Kidney epithelial cell (primary cell): ENCODE measurements at regions not wholly inside any gene's neighbourhood (a gene's known extent, or its start where the extent isn't known, plus 50 kb on each side); places are given as distances from the start of the nearest gene placed in this dataset.

Source experiments
- DNase-seq: peaks from one replicate; pipeline ENCODE4 v3.0.0-alpha.2; 2010; ENCODE audit warnings: low read depth
- H3K27me3 ChIP-seq: 2 replicates; pipeline ENCODE4 v1.6.0; 2011; ENCODE audit warnings: low read length; ENCODE audit not compliant: control insufficient read depth, insufficient read depth
- H3K36me3 ChIP-seq: 2 replicates; pipeline ENCODE4 v1.5.1; 2011; ENCODE audit warnings: low read length; ENCODE audit not compliant: control insufficient read depth, insufficient read depth
- H3K4me3 ChIP-seq: 2 replicates; pipeline ENCODE4 v1.5.1; 2011; ENCODE audit warnings: low read depth, mild to moderate bottlenecking, control low read depth, low read length
- CTCF ChIP-seq: IDR thresholded peaks from 2 replicates; pipeline ENCODE4 v1.5.1; 2011; ENCODE audit warnings: mild to moderate bottlenecking, moderate library complexity, low read length, control low read depth, inconsistent platforms; ENCODE audit not compliant: insufficient read depth, poor library complexity, severe bottlenecking

DNA sequence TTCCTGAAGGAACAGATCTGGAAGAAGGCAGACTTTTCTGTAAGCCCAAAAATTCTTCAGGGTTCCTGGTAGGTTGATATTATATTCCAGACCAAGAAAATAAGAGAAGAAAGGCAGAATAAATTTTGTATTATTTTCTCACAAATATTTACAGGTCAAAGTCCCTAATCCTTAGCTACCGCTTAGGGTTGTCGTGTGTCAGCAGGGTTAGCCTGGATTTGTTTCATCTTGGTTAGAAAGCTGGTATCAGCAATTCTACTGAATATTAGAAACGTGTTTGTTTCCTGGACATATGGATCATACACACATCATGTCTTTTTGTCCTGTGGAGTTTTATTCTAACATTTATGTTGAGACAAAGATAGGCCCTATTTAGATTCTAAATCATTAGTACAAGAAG is 232.9 kb upstream of the CXXC4 start:
- no peak for DNase-seq
- no peaks in the 10 kb centered on the region for H3K27me3 ChIP-seq
- no peak overlapping the region for H3K4me3 ChIP-seq
- TF ChIP-seq CTCF, result no peak
- no peaks in the 10 kb centered on the region for H3K36me3 ChIP-seq

- Histone ChIP-seq H3K27me3 (no peaks in the 10 kb centered on the region), H3K4me3 (no peak overlapping the region), H3K36me3 (no peaks in the 10 kb centered on the region)
- peak; percentile 96 for DNase-seq
- no peak for TF ChIP-seq CTCF
Measured at GRCh38 chr4:104728380-104729122, 233.9 kb upstream of the CXXC4 start.

DNA sequence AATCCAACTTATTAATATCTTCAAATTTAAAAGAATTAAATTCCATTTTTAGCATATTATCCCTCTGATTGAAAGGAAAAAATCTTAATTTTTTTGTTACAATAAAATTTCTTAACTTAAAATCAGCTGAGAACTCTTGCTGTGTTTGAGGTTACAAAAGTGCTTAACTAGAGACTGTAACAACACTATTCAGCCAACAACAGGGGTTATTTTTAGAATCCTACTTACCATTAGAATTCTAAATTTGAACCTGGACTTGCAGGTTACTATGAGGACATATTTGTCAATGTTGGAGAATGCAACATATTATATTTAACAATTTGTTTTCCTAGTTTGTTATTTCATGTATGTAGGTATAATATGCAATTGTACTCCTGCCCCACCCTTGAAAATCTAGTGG is 238.1 kb upstream of the CXXC4 start:
- no peak for TF ChIP-seq CTCF

GRCh38 chr4:104735174-104735573 is 240.5 kb upstream of the CXXC4 start:
- H3K36me3 ChIP-seq, result no peaks in the 10 kb centered on the region
- TF ChIP-seq CTCF, result no peak
- H3K27me3 ChIP-seq, result no peaks in the 10 kb centered on the region
- no peak overlapping the region for H3K4me3 ChIP-seq
- DNase-seq, result no peak

More for the DNA sequence above, 238.1 kb upstream of the CXXC4 start:
- Histone ChIP-seq H3K36me3 (no peaks in the 10 kb centered on the region), H3K4me3 (no peak overlapping the region), H3K27me3 (no peaks in the 10 kb centered on the region)
- DNase-seq, result no peak

DNA sequence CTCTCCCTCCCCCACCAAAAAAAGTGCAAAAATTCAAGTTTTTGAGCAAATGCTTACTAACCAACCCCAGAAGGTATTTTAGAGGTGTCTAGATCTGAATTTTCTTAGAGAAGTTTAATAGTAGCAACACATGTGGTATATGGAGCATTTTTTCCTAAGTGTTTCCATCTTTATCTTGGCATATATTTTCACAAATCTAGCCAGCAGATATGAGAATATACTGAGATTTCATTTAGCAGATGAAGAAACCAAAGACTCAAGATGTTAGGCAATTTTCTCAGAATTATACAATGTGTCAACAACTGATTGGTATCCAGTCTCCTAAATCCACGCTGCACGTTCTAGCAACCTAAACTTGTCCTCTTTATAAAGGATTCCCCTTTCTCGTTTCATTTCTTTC is 245.5 kb upstream of the CXXC4 start:
- no peak for TF ChIP-seq CTCF
- DNase-seq, result no peak
- Histone ChIP-seq H3K4me3 (no peak overlapping the region), H3K36me3 (no peaks in the 10 kb centered on the region), H3K27me3 (no peaks in the 10 kb centered on the region)

- no peak for TF ChIP-seq CTCF
- Histone ChIP-seq H3K4me3 (no peak overlapping the region), H3K27me3 (no peaks in the 10 kb centered on the region), H3K36me3 (no peaks in the 10 kb centered on the region)
- no peak for DNase-seq
Measured at GRCh38 chr4:104743215-104743653, 248.5 kb upstream of the CXXC4 start.
